Mesendoderm (in vitro differentiated cells): ENCODE measurements at regions not wholly inside any gene's neighbourhood (a gene's known extent, or its start where the extent isn't known, plus 50 kb on each side); places are given as distances from the start of the nearest gene placed in this dataset.

Experiments used
- DNase-seq: peaks from one replicate; pipeline ENCODE4 v3.0.0; 2013
- H2AK5ac ChIP-seq: 2 replicates; pipeline ENCODE4 v1.6.1; 2013; ENCODE audit warnings: low read length, inconsistent platforms
- H2BK120ac ChIP-seq: 2 replicates; pipeline ENCODE4 v1.6.1; 2013; ENCODE audit warnings: low read depth, mild to moderate bottlenecking, low read length, moderate library complexity, mixed read lengths
- H2BK15ac ChIP-seq: replicated peaks from 2 replicates; pipeline ENCODE4 v1.6.1; 2013; ENCODE audit warnings: low read depth, mild to moderate bottlenecking, moderate library complexity
- H2BK5ac ChIP-seq: 2 replicates; pipeline ENCODE4 v1.6.1; 2013; ENCODE audit warnings: low read length, inconsistent platforms
- H3K18ac ChIP-seq: 2 replicates; pipeline ENCODE4 v1.6.1; 2013; ENCODE audit warnings: mild to moderate bottlenecking, low read length, mixed read lengths
- H3K23ac ChIP-seq: one replicate; pipeline ENCODE4 v1.6.1; 2013; ENCODE audit warnings: low read length
- H3K27ac ChIP-seq: 2 replicates; pipeline ENCODE4 v1.5.1; 2013; ENCODE audit warnings: low read depth, mild to moderate bottlenecking, inconsistent platforms, low read length, moderate library complexity
- H3K27me3 ChIP-seq: 2 replicates; pipeline ENCODE4 v1.6.1; 2013; ENCODE audit warnings: low read length, control low read depth, mild to moderate bottlenecking, inconsistent platforms; ENCODE audit not compliant: insufficient read depth, poor library complexity
- H3K36me3 ChIP-seq: 2 replicates; pipeline ENCODE4 v1.6.1; 2013; ENCODE audit warnings: low read length, inconsistent platforms; ENCODE audit not compliant: control insufficient read depth, insufficient read depth
- H3K4ac ChIP-seq: one replicate; pipeline ENCODE4 v1.6.1; 2013; ENCODE audit warnings: low read depth, mild to moderate bottlenecking, low read length, moderate library complexity
- H3K4me1 ChIP-seq: 2 replicates; pipeline ENCODE4 v1.6.1; 2013; ENCODE audit warnings: low read depth, low read length, inconsistent platforms; ENCODE audit not compliant: control insufficient read depth
- H3K4me2 ChIP-seq: 2 replicates; pipeline ENCODE4 v1.6.1; 2013; ENCODE audit warnings: low read length
- H3K4me3 ChIP-seq: 2 replicates; pipeline ENCODE4 v1.5.1; 2013; ENCODE audit warnings: mild to moderate bottlenecking, low read length
- H3K56ac ChIP-seq: one replicate; pipeline ENCODE4 v1.6.1; 2013; ENCODE audit warnings: low read length
- H3K79me1 ChIP-seq: 2 replicates; pipeline ENCODE4 v1.6.1; 2013; ENCODE audit warnings: low read length, inconsistent platforms
- H3K79me2 ChIP-seq: 2 replicates; pipeline ENCODE4 v1.6.1; 2013; ENCODE audit warnings: mild to moderate bottlenecking, low read length; ENCODE audit not compliant: control insufficient read depth, insufficient read depth
- H3K9ac ChIP-seq: 2 replicates; pipeline ENCODE4 v1.6.1; 2013; ENCODE audit warnings: low read length, inconsistent platforms
- H4K5ac ChIP-seq: one replicate; pipeline ENCODE4 v1.6.1; 2013; ENCODE audit warnings: low read length
- H4K8ac ChIP-seq: one replicate; pipeline ENCODE4 v1.6.1; 2013; ENCODE audit warnings: low read depth, mild to moderate bottlenecking, control low read depth, low read length, moderate library complexity
- WGBS: extraction: QIAGEN DNeasy Blood & Tissue Kit; methylation state at CpG from one replicate; pipeline ENCODE4 v1.1.7; 2013; ENCODE audit warnings: low lambda C conversion rate, missing lambda C conversion rate; ENCODE audit not compliant: insufficient coverage; ENCODE audit errors: extremely low coverage; 5-methylcytosine and 5-hydroxymethylcytosine counted together

DNA sequence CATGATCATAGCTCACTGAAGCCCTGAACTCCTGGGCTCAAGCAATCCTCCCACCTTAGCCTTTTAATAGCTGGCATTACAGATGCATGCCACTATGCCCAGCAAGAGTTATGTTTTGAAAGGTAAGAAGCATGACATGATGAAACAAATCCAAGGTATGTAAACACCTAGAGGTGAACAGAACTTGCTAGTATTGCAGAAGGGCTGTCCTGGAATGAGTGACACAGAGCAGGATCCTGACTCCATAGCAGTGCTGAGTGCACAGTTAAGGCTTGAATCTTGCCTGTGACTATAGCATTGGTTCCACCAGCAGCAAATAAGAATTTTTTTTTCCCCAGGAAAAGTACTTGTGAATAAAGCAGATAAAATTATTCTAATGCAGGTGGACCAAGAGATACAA lies 309.5 kb downstream of the PIK3C3 start:
- H2AK5ac ChIP-seq, result no peak overlapping the region
- no peak overlapping the region for H3K18ac ChIP-seq
- no peak overlapping the region for H3K4me2 ChIP-seq
- H3K36me3 ChIP-seq, result no peaks in the 10 kb centered on the region
- H3K4me1 ChIP-seq, result no peaks in the 10 kb centered on the region
- no peaks in the 10 kb centered on the region for H3K79me1 ChIP-seq
- no peak overlapping the region for H2BK15ac ChIP-seq
- H3K4ac ChIP-seq, result no peak overlapping the region
- no peaks in the 10 kb centered on the region for H3K27me3 ChIP-seq
- no peak for DNase-seq
- H3K79me2 ChIP-seq, result no peaks in the 10 kb centered on the region
- H4K8ac ChIP-seq, result no peak overlapping the region
- no peak overlapping the region for H4K5ac ChIP-seq
- no peak overlapping the region for H3K4me3 ChIP-seq
- no peak overlapping the region for H3K27ac ChIP-seq
- H2BK5ac ChIP-seq, result no peak overlapping the region
- no peak overlapping the region for H2BK120ac ChIP-seq
- no peak overlapping the region for H3K9ac ChIP-seq
- H3K23ac ChIP-seq, result no peak overlapping the region
- H3K56ac ChIP-seq, result no peak overlapping the region

DNA sequence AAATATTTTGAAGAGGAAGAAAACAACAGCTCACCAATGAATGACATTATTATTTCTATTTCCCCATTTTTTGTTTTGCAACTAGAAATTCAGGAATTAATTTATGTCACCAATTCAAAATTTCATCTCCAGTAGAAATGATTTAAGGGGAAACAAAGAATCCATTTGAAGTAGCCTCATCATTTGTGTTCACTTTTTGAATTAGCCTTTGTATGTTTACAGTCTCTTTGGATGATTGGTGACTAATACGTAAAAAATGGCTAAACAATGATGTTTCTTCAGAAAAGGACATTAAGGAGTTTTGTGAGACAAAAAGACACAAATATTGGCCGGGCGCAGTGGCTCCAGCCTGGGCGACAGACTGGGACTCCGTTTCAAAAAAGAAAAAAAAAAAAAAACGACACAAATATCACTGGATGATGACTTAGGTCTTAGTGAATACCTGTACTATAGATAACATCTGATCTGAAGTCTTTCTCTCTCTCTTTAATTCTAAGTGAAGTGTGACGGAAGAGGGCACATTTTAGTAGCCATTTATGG lies 313.2 kb downstream of the PIK3C3 start:
- Histone ChIP-seq H3K4me1 (no peaks in the 10 kb centered on the region), H3K9ac (no peak overlapping the region), H3K27me3 (no peaks in the 10 kb centered on the region), H3K79me1 (no peaks in the 10 kb centered on the region), H4K8ac (no peak overlapping the region), H2BK5ac (no peak overlapping the region), H3K4me2 (no peak overlapping the region), H3K4me3 (no peak overlapping the region), H3K79me2 (no peaks in the 10 kb centered on the region), H4K5ac (no peak overlapping the region), H2BK120ac (no peak overlapping the region), H3K18ac (no peak overlapping the region), H2BK15ac (no peak overlapping the region), H2AK5ac (no peak overlapping the region), H3K23ac (no peak overlapping the region), H3K4ac (no peak overlapping the region), H3K56ac (no peak overlapping the region), H3K27ac (no peak overlapping the region), H3K36me3 (no peaks in the 10 kb centered on the region)
- no peak for DNase-seq
- WGBS, result no CpG with 5 or more reads among the region's 7 CpGs

DNA sequence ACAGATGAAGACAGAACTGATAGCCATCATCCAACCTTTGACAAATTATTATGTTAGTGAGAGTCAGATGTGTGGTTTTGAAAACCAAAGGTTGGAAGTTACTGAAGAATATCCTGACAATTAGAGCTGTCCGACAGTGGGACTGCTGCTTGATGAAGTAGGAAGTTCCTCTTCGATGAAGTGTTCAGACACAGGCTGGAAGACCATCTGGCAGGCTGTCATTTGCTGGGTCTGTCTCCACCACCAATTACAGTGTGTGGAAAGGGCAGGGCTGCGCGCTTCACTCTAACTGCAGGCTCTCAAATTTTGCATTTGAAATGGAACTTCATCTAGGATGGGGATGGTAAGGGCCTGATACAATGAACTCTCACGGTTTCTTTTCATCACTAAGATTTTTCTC lies 313.8 kb downstream of the PIK3C3 start:
- H2AK5ac ChIP-seq, result no peak overlapping the region
- H3K4me3 ChIP-seq, result no peak overlapping the region
- no peaks in the 10 kb centered on the region for H3K4me1 ChIP-seq
- no peaks in the 10 kb centered on the region for H3K79me2 ChIP-seq
- no peak overlapping the region for H3K4me2 ChIP-seq
- WGBS, result no CpG with 5 or more reads among the region's 5 CpGs
- no peak overlapping the region for H3K9ac ChIP-seq
- no peak overlapping the region for H4K8ac ChIP-seq
- no peak overlapping the region for H3K56ac ChIP-seq
- no peak overlapping the region for H2BK5ac ChIP-seq
- no peaks in the 10 kb centered on the region for H3K27me3 ChIP-seq
- H2BK120ac ChIP-seq, result no peak overlapping the region
- no peak overlapping the region for H3K4ac ChIP-seq
- no peak overlapping the region for H4K5ac ChIP-seq
- no peaks in the 10 kb centered on the region for H3K36me3 ChIP-seq
- no peak for DNase-seq
- no peak overlapping the region for H2BK15ac ChIP-seq
- H3K23ac ChIP-seq, result no peak overlapping the region
- H3K27ac ChIP-seq, result no peak overlapping the region
- H3K18ac ChIP-seq, result no peak overlapping the region
- no peaks in the 10 kb centered on the region for H3K79me1 ChIP-seq

DNA sequence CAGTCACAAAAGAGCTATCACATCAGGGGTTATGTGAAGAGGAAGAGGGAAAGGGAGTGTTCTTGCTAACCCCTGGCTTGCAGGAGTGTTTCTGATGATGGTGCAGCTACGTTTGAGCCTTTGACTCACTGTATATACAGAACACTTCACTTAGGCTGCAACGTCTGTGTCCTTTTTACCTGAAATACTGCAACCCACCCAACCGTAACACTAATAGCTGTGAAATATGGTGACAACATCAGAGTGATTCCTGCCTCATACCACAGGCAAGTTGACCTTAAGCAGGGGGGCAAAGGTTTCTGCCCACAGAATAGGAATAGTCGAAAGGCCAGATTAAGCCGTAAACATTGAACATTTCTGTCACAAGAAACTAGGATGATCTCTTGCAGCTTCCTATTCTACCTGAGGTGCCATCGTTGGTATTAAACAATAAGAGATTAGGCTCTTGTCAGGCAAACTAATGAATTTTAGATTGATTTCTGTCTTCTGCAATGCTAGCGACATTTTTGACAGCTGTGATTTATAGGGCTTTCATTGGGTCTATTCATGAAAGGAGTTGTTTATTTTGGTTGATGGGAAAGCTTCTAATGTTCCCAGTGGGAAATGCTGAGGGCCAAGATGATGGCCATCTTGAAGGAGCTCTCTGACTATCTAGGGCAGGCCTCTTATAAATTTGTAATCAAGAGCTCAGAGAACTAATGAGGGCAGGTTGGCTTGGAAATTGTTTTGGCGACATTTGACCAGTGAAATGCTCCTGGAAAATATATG lies 316.8 kb downstream of the PIK3C3 start:
- no peak overlapping the region for H3K18ac ChIP-seq
- H3K36me3 ChIP-seq, result no peaks in the 10 kb centered on the region
- no peak overlapping the region for H3K4ac ChIP-seq
- H4K5ac ChIP-seq, result no peak overlapping the region
- no peak overlapping the region for H3K9ac ChIP-seq
- H3K79me2 ChIP-seq, result no peaks in the 10 kb centered on the region
- no peak overlapping the region for H4K8ac ChIP-seq
- H2BK15ac ChIP-seq, result no peak overlapping the region
- no peak overlapping the region for H2AK5ac ChIP-seq
- H3K27ac ChIP-seq, result no peak overlapping the region
- H3K23ac ChIP-seq, result no peak overlapping the region
- WGBS, result no CpG with 5 or more reads among the region's 8 CpGs
- no peaks in the 10 kb centered on the region for H3K79me1 ChIP-seq
- H2BK120ac ChIP-seq, result no peak overlapping the region
- H3K4me1 ChIP-seq, result no peaks in the 10 kb centered on the region
- H3K27me3 ChIP-seq, result no peaks in the 10 kb centered on the region
- no peak overlapping the region for H3K56ac ChIP-seq
- no peak overlapping the region for H3K4me2 ChIP-seq
- no peak overlapping the region for H3K4me3 ChIP-seq
- H2BK5ac ChIP-seq, result no peak overlapping the region
- no peak for DNase-seq

DNA sequence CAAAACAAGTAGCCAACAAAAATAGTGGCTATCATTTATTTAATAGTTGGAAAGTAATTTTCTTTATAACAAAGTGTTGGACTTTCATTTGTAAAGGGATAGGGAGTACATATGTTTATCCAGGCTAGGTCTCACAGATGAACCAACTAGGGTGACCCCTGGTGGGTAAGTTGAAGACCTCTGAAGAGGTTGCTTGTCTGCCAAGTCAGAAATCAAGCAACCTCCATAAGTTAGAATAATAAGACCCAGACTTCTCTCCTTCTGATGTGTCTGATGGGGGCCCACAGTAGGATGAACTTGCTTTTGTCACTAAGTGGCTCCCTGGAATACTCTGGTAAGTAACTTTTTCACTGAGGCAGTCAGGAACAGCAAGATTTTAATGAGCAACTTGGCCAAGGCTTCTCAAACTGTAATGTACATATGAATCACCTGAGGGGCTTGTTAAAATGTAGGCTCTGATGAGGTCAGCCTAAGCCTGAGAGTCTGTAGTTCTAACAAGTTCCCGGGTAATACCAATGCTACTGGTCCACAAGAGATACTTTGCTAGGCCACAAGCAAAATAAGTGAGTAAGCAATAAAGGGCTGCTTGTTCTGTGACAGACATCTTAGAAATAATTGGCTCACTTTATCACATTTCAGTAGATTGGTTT lies 319.6 kb downstream of the PIK3C3 start:
- H4K8ac ChIP-seq, result no peak overlapping the region
- no peak overlapping the region for H3K4ac ChIP-seq
- H3K9ac ChIP-seq, result no peak overlapping the region
- no peak overlapping the region for H3K4me3 ChIP-seq
- no peaks in the 10 kb centered on the region for H3K79me2 ChIP-seq
- no peak overlapping the region for H2AK5ac ChIP-seq
- DNase-seq, result peak; percentile 70
- no peaks in the 10 kb centered on the region for H3K4me1 ChIP-seq
- no peaks in the 10 kb centered on the region for H3K36me3 ChIP-seq
- H2BK5ac ChIP-seq, result no peak overlapping the region
- no peak overlapping the region for H3K4me2 ChIP-seq
- H3K27me3 ChIP-seq, result no peaks in the 10 kb centered on the region
- no peak overlapping the region for H2BK120ac ChIP-seq
- H3K23ac ChIP-seq, result no peak overlapping the region
- WGBS, result no CpG with 5 or more reads among the region's 1 CpG
- H4K5ac ChIP-seq, result no peak overlapping the region
- no peak overlapping the region for H3K27ac ChIP-seq
- no peak overlapping the region for H3K18ac ChIP-seq
- H3K79me1 ChIP-seq, result no peaks in the 10 kb centered on the region
- H2BK15ac ChIP-seq, result no peak overlapping the region
- H3K56ac ChIP-seq, result peak overlapping the region; percentile 25
